22Rv1 (cell line): ENCODE measurements at regions not wholly inside any gene's neighbourhood (a gene's known extent, or its start where the extent isn't known, plus 50 kb on each side); places are given as distances from the start of the nearest gene placed in this dataset.

Source experiments
- H3K27ac ChIP-seq: fragments of 450-650 bp; 2 replicates; pipeline ENCODE4 v1.5.1; 2017
- CTCF ChIP-seq: fragments of 450-650 bp; IDR thresholded peaks from 2 replicates; pipeline ENCODE4 v1.5.1; 2017; ENCODE audit warnings: mild to moderate bottlenecking
- ZFX ChIP-seq: fragments of 450-650 bp; IDR thresholded peaks from 2 replicates; pipeline ENCODE4 v1.6.1; 2017; ENCODE audit warnings: antibody characterized with exemption, borderline replicate concordance

- H3K27ac ChIP-seq, result no peak overlapping the region
- TF ChIP-seq CTCF (peak; percentile 90), ZFX (no peak)
Measured at GRCh38 chr16:85245307-85246172, 133.3 kb upstream of the CIBAR2 start.

GRCh38 chr16:85246473-85246872 lies 134.2 kb upstream of the CIBAR2 start:
- no peak overlapping the region for H3K27ac ChIP-seq
- TF ChIP-seq CTCF, result no peak
- TF ChIP-seq ZFX, result no peak

GRCh38 chr16:85246973-85247372 lies 134.7 kb upstream of the CIBAR2 start:
- no peak overlapping the region for H3K27ac ChIP-seq
- TF ChIP-seq CTCF (no peak), ZFX (no peak)

GRCh38 chr16:85248342-85248741 lies 136.1 kb upstream of the CIBAR2 start:
- no peak for TF ChIP-seq ZFX
- no peak for TF ChIP-seq CTCF
- no peak overlapping the region for H3K27ac ChIP-seq

GRCh38 chr16:85248857-85249256 lies 136.6 kb upstream of the CIBAR2 start:
- no peak overlapping the region for H3K27ac ChIP-seq
- no peak for TF ChIP-seq CTCF
- no peak for TF ChIP-seq ZFX

- no peak for TF ChIP-seq CTCF
- TF ChIP-seq ZFX, result no peak
- H3K27ac ChIP-seq, result no peak overlapping the region
Measured at GRCh38 chr16:85249418-85250146, 137.3 kb upstream of the CIBAR2 start.

- TF ChIP-seq ZFX, result no peak
- TF ChIP-seq CTCF, result no peak
- no peak overlapping the region for H3K27ac ChIP-seq
Measured at GRCh38 chr16:85250147-85250463, 137.8 kb upstream of the CIBAR2 start.
